ENCODE measurements at regions not wholly inside any gene's neighbourhood (a gene's known extent, or its start where the extent isn't known, plus 50 kb on each side); places are given as distances from the start of the nearest gene placed in this dataset.

DNA sequence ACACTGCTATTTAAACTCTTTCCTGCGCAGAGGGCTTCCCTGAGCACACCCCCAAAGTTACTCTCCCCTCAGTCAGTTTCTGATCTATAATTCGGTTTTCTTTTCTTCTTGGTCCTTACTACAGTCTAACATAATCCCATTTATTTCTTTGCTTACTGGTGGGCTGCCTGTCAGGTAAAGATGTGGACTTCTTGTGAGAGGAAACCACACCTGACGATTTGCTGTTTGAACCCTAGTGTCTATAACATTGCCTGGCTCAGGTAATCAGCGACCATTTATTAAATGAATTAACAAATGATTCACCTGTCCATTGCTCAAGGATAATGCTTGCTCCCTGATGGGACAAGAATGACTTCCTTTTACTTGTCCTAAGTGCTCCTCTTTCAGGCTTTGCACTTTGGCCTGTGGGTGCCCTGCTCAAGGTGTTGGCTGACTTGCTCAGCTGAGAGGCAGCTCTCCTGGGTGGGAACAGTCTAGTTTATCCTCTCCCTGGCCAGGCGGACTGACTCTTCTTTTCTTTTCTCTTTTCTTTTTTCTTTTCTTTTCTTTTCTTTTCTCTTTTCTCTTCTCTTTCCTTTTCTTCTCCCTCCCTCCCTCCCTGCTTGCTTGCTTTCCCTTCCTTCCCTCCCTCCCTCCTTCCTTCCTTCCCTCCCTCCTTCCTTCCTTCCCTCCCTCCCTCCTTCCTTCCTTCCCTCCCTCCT lies 233.1 kb downstream of the BCAS1 start:
- no peak for DNase-seq (ENCODE audit: low read depth)

DNA sequence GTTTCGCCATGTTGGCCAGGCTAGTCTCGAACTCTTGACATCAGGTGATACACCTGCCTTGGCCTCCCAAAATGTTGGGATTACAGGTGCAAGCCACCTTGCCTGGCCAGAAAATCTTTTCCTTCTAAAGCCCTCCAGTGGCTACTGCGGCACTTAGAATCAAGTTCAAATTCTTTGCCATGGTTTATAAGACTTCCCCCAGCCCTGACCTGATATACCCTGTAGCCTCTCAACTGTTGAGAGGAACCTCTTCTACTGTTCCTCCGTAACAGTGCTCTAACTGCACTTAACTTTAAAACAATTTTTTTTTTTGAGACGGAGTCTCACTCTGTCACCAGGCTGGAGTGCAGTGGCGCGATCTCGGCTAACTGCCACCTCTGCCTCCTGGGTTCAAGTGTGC lies 235.6 kb downstream of the BCAS1 start:
- DNase-seq (ENCODE audit: low read depth): no peak

DNA sequence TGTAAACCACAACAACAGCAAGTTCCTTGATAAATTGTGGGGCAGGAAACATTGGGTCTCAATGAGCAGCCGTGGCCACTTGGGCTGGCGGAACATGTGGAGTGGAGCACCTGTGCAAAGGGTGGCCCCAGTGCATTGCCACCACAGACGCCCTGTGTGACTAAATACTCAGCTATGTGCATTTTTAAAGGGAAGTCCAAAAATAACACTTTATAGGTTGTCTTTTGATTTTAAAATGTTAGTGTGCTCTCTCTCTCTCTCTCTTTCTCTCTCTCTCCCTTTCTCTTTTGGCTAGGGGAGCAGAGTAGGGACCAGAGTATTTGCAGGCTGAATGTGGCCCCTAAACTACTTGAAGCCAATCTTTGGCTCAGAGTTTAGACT lies 236.3 kb downstream of the BCAS1 start:
- no peak for DNase-seq (ENCODE audit: low read depth)

DNA sequence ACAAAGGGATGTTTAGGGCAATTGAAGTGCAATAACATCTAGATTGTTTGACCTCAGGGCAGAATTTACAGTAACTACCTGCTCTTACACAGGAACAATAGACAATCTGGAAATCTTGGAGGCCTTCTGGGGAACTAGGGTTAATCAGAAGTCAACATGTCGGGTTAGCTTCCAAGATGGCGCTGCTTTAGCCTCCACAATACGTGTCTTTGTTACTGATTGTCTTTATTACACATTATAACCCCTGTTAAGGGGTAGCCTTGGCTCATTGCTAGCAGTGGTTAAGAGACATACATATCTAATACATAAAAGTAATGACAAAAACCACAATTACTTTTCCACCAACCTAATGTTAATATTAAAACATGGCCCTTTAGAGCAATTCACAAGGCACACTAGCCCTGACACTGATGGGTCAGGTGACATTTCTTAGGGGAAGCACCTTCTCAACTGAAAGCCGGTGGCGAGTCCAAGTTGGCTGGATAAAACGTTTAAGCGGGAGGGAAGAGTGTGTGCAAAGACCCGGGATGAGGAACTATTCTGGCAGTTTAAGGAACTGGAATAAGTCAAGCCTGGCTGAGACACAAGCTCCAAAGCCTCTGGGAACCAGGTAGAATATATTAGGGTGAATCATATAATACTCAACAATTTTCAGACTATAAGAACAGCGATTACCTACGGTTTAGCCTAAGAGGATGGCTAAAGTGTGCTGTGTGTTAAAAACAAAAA lies 236.9 kb downstream of the BCAS1 start:
- DNase-seq (ENCODE audit: low read depth): no peak

DNA sequence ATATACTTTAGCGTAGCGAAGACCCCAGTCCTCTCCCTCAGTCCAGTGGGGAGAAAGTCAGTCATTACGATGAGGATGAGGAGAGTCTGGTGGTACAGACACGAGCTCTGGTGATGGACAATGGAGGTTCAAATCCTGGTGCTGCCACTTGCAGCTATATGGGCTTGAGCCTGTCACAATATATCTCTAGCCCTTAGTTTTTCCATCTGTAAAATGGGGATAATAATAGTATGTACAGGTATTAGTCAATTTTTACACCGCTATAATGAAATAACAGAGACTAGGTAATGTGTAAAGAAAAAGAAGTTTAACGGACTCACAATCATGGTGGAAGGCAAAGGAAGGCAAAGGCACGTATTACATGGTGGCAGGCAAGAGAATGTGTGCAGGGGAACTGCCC lies 237.9 kb downstream of the BCAS1 start:
- no peak for DNase-seq (ENCODE audit: low read depth)

DNA sequence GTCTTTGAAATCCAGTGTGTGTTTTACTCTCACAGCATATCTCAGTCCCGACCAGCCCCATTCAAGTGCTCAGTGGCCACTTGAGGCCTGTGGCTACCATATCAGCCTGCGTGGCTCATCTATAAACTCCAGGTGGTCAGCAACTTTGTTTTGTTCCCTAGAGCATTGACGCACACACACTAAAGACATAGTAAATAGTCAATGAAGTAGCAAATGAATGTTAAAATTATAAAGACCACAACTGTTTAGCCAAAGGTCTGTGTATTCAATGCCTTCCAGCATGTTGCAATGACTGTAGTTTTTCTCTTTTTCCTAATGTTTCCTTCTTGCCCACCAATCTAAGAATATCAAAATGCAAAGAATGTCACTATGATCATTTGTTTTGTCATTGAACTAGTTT lies 238.2 kb upstream of the ZNF217 start:
- no peak for DNase-seq (ENCODE audit: low read depth)

DNA sequence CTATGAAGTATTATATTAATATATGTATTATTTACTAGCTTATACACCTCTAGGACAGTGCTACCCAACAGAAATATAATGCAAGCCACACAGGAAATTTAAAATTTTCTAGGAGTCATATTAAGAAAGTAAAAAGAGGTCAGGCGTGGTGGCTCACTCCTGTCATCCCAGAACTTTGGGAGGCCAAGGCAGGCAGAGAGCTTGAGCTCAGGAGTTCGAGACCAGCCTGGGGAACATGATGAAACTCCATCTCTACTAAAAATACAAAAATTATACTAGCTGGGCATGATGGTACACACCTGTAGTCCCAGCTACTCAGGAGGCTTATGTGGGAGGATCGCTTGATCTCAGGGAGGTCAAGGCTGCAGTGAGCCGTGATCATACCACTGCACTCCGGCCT lies 237.6 kb upstream of the ZNF217 start:
- no peak for DNase-seq (ENCODE audit: low read depth)

DNA sequence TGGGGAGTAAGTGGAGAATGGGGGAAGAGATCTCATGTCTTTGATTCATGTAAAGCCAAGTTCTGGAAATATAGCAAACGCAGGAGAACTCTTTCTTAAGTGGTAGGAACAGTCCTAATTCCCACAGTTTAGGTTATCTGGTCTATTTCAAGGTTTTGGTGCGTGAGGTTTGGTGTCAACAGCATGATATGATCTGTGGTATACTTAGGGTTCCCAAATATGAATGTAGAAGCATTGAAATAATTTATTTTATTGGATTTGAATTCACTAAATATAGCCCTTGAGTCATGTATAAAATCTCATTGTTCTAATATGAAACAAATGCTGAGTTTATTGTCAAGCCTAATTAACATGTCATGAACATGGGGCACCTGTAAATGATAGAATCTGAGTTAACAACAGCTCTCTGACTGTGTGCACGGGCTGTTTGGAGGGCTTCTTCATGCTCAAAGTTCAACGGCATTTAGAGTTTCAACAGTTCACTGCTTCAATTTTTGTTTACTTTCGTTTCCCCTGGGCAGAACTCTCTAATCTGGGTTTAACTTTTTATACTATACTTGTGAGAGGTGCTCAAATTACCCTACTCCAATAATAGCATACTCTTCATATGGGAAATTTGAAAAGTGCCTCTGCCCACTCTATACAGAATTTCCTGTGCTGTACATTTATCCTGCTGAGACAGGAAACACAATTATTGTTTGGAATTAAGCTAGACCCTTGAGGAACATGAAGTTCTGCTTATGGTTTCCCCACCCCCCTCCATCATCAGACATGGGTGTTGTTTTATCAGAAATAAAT lies 236.3 kb upstream of the ZNF217 start:
- DNase-seq (ENCODE audit: low read depth): no peak

DNA sequence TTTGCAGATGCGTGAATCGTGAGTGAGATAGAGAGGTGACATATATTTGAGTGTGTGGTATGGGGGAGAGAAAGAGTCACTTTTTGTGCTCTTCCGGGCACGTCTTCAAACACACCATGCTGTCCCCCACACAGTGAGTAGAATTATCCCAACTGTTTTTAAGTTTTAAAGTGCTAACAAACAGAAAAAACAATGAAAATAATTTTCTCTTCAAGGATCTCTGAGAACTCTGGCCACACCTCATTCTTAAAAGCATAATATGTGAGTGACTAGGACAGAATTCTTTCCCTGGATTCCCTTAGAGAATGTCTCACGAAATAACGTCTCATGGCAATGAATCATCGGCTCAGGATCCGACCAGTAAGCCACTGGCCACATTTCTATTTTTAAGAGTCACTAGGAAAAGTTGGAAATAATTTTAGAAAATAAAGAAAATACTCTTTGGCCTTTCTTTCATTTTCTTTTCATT lies 235.7 kb upstream of the ZNF217 start:
- no peak for DNase-seq (ENCODE audit: low read depth)

DNA sequence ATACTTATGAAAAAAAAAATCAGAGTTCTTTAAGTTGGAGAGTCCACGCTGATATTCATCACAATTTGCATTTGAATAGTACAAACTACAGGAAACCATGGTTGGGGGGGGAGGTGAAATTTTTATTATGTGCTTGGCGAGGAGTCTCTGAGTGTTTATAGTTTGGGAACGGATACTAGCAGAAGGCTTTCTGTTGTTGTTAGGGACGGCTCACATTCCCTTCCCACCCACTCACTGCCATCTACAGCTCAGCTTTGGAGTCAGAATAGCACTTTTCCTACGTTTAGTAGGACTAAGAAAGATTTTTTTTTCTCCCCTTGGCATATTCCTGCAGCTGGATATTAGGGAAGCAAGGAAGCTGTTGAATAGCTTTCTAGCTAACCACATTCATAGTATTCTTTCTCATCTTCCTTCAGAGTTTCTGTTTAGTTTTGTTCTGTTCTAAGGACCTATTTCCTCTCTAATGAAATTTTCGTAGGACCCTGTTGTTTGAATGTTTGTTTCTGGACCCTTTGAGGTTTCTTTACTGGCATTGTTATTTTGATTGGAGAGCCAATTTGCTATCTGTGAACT lies 235.1 kb upstream of the ZNF217 start:
- no peak for DNase-seq (ENCODE audit: low read depth)

DNA sequence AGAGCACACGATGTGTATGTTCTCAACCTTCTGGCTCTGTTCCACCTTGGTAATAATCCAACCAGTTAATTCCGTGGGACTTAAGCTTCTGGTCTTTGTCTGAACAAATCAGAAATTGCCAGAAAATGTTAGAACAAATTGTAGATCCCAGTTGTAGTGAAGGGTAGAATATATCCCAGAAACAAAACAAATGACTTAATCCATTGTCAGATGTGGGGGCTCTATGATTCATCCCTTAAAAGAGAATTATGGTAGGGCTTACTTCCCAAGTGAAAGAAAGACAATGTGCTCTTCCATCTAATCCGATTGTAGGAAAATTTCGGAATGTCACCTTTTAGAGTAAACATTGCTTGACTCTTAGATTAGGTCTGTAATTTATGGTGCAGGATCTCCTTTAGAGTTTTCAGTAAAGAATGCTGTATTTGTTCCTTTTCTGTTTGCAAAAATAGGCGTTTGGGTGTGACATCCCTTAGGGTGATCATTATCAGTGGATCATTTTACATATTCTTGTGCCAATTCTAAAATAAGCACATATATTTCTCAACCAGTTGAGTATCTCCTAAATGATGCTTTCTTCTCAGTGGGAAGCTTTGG lies 234.5 kb upstream of the ZNF217 start:
- no peak for DNase-seq (ENCODE audit: low read depth)

DNA sequence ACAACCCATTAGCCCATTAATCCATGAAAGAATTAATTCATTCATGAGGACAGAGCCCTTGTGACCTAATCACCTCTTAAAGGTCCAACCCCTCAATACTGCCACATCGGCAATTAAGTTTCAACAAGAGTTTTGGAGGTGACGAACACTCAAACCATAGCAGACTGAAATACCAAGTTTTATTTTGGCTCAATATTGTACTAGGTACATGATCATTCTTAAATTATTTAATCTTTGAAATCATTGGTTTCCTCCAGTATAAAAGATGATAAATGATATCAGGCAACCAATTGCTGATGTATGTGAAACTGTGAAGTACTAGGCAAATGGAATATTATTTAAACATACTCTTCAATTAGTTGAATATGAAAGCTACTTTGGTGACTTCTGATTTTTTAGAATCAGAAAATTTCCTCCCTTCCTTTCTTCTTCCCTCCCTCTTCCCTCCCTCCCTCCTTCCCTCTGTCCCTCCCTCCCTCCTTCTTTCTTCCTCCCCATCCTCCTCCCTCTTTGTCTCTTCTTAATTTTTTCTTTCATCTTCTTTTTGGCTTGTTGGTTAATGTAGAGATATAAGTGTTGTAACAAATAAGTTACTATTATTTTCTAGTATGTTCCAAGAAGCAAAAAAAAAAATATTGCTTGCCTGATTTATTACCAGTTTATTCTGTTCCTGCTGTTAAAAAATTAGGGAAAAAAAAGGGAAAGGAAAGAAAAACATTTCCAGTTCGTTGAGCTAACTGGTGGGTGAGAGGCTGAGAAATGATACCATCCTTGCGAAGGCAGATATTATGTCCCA lies 233.9 kb upstream of the ZNF217 start:
- no peak for DNase-seq (ENCODE audit: low read depth)

DNA sequence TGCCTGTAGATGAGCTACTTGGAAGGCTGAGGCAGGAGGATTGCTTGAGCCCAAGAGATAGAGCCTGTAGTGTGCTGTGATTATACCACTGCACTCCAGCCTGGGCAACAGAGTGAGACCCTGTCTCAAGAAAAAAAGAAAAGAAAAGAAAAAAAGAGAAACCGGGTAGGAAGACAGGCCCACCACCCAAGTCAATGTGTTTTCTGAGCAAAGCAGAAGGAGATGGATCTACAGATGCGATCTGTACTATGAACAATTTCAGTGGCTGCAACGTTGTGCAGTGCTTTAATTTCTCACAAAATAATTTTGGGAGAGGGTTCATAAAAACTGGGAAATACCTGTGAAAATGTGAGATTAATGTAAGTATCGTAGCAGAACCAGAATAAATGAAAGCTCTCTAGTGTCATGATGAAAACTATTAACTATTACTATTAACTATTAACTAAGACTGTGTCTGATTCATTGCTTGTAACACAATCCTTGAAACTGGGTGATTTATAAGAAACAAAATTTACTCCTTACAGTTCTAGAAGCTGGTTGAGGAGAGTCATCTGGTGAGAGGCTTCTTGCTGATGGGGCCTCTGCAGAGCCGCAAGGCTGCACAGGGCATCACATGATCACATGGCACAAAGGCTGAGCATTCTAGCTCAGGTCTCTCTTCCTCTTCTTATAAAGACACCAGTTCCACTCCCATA lies 233.1 kb upstream of the ZNF217 start:
- DNase-seq (ENCODE audit: low read depth): no peak

DNA sequence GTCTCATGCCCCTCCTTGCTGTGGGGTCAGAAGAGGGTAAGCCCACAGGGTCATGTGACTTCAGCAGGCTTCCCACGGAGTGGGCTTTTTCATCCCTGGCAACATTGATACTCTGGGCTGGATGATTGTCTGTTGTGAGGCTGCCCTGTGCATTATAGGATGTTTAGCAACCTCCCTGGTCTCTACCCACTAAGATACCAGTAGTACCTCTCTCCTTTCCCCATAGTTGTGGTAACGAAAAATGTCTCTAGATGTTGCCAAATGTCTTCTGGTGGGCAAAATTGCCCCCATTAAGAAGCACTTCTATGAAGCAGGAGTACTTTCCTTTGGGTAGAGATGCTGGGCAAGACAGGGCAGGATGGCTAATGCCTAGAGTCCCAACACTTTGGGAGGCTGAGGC lies 232.5 kb upstream of the ZNF217 start:
- no peak for DNase-seq (ENCODE audit: low read depth)

DNA sequence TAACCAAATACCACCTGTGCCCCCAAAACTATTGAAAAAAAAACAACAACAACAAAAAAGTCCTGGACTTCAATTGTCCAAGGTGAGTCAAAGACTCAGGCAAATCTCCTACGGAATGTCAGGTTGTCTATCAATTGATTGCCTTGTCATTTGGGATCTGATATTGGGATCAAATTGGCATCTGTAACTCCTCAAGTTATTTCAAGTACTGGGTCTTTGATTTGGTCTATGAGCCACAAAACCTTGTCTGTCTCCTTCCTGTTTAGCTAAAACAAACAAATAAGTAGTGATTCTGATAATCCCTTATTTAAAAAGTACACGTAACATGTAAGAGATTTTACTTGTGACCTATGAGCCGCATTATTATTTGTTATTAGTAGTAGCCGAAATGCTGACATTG lies 231.6 kb upstream of the ZNF217 start:
- DNase-seq (ENCODE audit: low read depth): no peak

DNA sequence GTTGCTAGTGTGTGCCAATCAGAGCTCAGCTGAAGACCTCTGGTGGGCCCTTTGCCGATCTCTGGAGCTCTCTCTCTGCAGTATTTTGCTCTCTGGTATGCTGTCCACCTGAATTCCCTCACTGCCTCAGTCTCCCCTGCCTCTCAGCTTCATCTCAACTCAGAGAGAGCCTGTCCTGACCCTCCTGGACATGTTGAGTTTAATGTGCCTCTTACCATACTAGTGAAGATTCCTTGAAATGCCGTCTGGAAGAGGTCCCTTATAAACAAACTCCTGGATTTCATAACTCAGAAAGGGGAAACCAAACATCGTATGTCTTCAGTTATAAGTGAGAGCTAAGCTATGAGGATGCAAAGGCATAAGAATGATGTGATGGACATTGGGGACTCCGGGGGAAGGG lies 231.1 kb upstream of the ZNF217 start:
- no peak for DNase-seq (ENCODE audit: low read depth)

DNA sequence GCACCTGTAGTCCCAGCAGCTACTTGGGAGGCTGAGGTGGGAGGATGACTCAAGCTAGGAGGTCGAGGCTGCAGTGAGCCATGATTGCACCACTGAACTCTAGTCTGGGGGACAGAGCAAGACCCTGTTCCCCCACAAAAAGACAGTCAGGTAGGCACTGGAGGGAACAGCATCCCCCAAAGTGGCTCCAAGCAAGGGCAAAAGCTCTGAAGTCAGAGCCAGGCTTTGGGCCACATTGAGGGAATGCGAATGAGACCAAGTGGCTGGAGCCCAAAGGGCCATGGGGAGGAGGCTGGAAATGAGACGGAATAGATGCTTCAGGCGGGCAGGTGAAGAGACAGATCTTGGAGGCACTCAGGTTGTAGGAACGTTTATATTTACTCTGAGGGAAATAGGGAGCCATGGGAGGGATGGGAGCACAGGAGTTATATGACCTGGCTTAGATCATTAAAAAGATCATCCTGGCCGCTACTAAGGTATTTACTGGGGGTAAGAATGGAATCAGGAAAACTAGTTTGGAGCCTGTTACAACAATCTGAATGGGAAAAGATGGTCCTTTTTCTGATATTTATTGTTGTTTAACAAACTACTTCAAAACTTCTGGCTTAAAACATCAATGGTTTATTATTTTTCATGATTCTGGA lies 229.6 kb upstream of the ZNF217 start:
- no peak for DNase-seq (ENCODE audit: low read depth)

DNA sequence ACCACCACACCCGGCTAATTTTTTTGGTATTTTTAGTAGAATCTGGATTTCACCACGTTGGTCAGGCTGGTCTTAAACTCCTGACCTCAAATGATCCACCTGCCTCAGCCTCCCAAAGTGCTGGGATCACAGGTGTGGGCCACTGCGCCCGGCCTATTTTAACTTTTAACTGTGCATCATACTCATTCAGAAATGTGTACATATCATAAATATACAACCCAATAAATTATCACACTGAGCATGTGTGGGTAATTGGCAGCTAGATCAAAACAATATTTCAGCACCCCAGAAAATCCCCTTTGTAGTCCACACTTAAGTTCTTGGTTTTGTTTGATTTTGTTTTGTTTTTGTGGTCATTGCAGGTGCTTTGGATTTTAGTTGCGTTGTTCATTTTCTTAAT lies 228.9 kb upstream of the ZNF217 start:
- DNase-seq (ENCODE audit: low read depth): no peak

DNA sequence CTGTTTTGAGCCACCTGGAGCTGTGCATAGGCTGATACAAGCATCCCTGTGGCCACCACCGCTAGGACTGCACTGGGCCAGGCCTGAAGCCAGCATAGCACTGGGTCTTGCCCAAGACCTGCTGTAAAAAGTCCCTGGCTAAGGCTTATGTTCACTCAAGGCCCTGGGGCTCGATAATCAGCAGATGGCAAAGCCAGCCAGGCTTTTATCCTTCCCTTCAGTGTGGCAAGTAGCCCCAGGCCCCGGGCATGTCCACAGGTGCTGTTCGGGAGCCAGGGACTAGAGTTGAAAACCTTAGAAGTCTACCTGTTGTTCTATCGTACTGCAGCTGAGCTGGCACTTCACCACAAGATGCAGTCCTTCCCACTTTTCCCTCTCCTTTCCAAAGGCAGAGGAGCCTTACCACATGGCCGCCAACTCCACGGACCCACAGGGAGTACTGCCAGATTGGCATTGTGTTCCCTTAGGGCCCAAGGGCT lies 226.4 kb upstream of the ZNF217 start:
- no peak for DNase-seq (ENCODE audit: low read depth)

All from T-helper 22 cell (primary cell).